ENCODE measurements at regions not wholly inside any gene's neighbourhood (a gene's known extent, or its start where the extent isn't known, plus 50 kb on each side); places are given as distances from the start of the nearest gene placed in this dataset.

GRCh38 chr9:16207161-16207560, 654.3 kb downstream of the CCDC171 start:
- TF ChIP-seq CTCF (IDR thresholded peaks at IDR 0.05): no peak
- TF ChIP-seq POLR2A (IDR thresholded peaks at IDR 0.05): no peak

Data from esophagus squamous epithelium (tissue), 4 donors.